Glomerular visceral epithelial cell (primary cell): ENCODE measurements at regions not wholly inside any gene's neighbourhood (a gene's known extent, or its start where the extent isn't known, plus 50 kb on each side); places are given as distances from the start of the nearest gene placed in this dataset.

Source experiments
- DNase-seq: peaks from one replicate; pipeline ENCODE4 v3.0.0-alpha.2; 2016; ENCODE audit errors: extremely low spot score

DNA sequence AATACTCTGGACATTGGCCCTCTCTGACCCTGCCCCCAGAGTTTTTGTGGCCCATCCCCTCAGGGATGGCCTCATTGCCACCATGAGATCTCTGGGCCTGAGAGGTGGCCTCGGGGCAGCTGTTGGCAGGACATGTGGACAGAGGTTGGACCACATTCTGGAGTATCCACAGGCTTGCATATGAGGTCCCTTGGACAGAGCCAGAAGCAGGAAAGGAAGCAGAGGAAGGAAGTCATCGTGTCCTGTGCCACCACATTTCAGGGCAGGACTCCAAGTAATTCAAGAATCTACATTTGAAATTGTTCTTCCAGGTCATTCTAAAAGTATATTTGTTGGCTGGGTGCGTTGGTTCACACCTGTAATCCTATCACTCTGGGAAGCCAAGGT, 95.9 kb upstream of the PPP2R5A start:
- no peak for DNase-seq

DNA sequence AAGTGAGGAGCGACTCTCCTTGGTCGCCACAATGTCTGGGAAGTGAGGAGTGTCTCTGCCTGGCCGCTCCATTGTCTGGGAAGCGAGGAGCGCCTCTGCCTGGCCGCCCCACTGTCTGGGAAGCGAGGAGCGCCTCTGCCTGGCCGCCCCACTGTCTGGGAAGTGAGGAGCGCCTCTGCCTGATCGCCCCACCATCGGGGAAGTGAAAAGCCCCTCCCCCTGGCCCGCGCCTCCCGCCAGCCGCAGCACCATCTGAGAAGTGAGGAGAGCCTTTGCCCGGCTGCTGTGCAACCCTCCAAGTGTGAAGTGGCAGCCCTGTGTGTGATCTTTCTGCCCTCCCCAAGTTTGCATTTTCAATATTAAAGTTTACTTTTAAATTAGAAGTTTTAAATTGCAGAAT, 95.0 kb upstream of the PPP2R5A start:
- no peak for DNase-seq

DNA sequence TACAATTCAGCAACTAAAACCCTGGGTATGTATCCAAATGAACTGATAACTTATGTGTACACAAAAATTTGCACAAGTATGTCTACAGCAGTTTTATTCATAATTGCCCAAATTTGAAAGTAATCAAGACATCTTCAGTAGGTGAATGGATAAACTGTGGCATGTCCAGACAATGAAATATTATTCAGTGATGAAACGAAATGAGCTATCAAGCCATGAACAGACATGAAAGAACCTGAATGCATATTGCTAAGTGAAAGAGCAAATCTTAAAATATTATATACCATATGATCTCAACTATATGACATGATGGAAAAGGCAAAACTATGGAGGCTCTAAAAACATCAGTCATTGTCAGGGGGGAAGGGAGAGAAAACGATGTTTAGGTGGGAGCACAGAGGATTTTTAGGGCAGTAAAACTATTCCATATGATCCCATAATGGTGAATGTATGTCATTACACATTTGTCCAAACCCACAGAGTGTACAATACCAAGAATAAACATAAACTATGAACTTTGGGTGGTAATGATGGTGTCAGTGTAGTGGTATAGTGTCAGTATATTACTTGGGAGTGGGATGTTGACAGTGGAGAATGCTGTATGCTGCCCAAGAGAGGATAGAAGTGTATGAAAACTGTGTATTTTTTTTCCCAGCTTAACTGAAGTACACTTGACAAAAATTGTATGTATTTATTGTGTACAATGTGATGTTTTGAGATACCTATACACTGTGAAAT, 92.8 kb upstream of the PPP2R5A start:
- DNase-seq = no peak

DNA sequence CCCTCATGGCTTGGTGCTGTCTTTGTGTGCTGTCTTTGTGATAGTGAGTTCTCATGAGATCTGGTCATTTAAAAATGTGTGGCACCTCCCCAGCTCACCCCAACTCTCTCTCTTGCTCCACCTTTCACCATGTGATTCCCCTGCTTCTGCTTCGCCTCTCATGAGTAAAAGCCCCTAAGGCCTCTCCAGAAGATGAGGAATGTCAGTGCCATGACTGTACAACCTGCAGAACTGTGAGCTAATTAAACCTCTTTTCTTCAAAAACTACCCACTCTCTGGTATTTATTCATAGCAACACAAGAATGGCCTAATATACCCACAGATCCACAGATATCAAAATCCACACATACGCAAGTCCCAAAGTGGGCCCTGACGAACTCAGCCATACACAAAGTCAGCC, 88.9 kb upstream of the PPP2R5A start:
- no peak for DNase-seq

DNA sequence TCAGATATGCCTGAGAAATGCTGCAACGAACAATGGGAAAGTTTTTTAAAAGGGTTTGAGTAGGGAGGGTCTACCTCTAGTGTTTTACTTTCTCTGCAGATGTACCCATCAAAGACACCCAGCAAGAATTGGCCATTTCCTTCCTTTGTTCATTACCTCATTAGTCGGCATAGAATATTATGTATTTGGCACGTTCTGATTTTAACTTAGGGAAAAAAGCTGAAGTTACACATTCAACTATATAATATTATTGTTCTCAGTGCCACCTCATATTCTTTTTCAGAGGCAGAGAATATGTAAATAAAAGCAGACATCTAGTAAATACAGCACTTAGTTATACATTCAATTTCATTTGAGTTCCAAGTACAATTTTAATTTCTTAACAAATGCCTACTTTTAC, 83.7 kb upstream of the PPP2R5A start:
- DNase-seq = no peak

DNA sequence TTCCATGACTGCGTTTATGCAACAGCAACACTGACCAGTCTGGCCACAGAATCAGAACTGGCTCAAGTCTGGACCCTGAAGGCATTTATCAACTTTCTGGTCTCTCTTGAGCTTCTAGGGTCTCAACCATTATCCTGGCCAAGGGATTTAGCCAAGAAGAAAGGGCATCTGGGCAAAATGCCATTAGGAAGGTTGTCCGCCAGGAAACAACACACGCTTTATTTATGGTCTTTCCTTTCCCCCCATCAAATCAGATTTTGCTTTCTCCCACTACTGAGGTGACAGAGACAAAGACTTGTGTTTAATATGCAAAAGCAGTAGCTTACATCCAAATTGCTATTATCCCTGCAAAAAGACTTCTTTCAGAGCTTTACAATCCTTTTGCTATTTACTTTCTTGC, 81.6 kb upstream of the PPP2R5A start:
- no peak for DNase-seq

DNA sequence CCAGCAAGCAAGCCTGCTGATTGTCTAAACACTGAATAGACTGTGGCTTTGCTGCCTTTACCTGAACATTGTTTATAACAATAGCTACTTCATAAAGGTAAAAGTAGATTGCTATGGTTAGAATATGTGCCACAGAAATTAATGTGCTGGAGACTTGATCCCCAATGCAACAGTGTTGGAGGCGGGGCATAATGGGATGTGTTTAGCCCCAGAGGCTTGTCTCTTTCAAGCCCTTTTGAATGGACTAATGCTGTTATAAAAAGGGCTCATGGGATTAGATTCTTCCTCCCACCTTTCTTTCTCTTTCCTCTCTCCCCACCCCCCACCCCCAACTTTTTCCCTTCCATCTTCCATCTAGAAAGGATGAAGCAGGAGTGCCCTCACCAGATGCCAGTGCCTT, 80.2 kb upstream of the PPP2R5A start:
- no peak for DNase-seq

DNA sequence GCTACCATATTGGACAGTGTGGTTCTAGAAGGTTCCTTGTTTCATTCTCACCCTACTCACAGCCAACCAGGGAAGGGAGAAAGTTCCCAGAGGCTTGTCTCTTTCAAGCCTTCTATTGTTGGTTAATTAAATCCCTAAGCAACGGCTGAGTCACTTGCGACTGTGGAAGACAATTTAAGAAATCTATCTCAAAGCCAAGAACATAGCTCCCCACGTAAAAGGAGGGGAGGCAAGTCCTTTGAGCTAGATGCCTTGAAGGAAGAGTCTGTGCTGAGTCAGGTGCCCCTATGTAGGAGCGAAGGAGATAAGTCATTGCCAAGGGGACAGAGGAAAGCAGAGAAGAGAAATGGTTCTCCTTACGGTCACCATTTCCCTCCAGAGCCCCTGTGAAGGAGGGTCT, 79.4 kb upstream of the PPP2R5A start:
- no peak for DNase-seq

DNA sequence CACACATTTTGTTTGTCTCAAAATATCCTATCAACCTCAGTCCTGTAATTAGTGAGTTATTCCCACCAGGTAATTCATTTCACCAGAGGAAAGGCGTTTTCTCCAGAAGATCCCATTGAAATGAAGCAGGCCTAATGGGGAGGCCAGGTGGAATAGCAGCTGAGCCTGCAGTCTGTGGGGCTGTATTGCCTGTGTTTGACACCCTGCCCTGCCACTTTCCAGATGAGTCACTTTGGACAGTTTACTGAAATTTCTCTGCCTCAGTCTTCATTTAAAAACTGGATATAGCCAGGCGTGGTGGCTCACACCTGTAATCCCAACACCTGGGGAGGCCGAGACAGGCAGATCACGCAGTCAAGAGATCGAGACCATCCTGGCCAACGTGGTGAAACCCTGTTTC, 78.1 kb upstream of the PPP2R5A start:
- DNase-seq = no peak

DNA sequence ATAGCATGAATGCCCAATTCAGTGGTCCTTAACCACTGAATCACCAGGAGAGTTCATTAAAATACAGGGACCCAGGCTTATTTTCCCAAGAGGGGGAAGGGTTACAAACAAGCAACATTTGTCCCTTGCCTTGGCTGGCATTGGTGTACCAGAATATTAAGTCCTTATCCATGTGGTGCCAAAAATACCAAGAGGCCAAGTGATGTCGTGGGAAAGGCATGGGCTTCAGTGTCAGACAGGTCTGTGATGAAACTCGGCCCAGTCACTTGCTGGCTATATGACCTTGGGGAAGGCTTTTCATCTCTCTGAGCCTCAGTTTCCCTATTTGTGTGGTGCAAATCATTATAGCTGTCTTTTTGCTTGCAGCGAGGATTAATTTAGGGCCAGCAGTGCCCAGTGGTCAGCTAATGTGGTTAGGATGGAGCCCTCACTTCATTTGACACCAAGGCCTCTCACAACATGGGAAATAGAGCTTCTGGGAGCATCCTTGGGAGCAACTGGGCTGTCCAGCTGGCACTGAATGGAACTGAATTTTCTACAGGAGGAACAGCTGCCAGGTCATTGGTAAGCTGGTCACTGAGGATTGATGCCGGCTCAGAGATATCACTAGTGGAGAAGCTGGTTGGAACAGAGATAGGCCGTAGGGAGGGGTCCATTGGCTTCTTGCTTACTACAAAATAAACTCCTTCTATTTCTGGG, 77.2 kb upstream of the PPP2R5A start:
- DNase-seq = no peak

DNA sequence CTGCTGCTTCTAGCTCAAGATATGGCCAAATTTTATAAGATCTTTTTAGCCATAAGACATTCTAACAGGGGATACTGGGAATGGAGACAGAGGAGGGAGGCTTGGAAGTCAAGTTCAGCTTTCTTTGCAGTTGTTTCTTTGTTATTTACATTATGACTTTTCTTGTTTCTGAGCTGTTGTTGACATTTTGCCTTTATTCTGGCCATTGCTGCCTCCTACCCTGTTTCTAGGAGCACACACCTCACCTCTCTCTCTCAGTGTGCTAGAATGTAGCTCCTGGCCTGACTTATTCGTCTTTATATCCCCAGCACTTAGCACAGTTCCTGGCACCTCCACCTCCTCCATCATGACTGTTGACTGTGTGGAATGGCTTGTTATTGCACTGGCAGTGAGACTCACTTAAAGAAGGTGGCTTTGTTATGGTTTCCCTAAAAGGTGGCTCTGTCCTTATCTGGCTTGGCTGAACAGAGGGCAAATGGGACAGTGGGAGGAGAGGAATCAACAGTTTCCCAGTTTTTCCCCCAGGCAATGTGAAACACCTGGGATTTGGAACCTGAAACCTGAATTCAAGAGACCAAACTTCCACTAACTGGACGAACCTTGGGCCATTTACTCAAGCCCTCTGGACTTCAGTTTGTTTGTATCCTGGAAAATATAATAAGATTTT, 76.1 kb upstream of the PPP2R5A start:
- no peak for DNase-seq

DNA sequence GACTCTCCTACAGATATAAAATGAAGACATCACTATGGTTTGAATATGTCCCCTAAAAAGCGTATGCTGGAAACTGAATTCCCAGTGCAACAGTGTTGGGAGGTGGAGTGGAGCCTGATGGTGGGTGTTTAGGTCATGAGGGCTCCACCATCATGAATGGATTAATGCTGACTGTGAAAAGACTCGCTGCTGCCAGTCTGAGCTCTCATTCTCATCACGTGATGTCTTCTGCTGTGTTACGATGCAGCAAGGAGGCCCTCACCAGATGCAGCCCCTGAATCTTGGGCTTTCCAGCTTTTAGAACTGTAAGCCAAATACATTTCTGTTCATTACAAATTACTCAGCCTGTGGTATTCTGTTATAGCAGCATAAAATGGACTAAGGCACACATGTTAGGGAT, 73.8 kb upstream of the PPP2R5A start:
- DNase-seq = no peak

DNA sequence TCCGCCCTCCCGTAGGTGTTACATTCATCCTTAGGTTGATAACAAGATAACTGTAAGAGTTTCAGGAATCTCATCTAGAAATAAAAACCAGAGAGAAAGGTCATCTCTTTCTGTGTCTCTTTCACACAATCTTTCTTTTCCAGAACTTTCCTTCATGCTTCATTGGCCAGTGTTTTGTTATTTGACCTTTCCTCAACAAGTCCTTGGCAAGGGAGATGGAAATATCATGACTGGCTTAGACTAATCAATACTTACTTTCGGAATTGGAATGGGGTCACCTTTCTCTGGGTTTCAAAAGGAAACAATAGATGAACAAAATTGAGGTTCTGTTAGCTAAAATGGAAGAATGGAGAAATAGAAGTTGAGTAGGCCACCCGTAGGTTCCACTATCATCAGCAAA, 72.9 kb upstream of the PPP2R5A start:
- DNase-seq = no peak

DNA sequence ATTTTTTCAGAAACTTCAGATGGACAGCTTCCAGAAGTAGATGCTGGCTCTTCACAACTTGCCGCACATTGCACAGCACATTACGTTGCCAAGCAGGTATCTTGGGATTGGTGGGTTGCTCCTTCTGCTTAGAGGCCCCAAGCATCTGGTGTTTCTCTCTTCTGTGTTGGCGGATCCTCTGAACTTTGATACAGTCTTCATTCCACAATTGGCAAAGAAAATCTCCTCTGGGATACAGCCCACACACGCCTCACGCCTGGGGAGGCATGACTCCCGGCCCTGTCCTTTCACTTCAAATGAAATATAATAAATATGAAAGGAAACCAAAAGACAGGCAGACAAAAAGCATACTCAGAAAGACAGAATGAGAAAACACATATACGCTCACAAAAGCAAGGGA, 72.3 kb upstream of the PPP2R5A start:
- no peak for DNase-seq

DNA sequence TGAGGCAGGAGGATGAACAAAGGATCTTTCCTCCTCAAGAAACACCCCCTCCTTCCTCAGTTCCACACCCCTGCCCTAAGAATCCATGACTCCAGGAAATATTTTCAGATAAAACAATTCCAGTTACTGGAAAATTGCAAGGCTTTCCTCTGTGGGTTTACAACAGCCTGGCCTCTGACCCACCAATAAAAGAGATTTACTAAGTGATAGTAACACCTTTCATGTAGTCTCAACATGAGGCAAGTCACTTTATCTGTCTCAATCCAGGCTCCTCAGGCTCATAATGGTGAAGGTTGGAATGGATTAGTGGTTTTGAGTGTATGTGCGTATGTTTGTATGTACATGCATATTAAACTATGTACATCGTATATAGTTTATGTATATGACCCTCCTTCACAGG, 71.4 kb upstream of the PPP2R5A start:
- DNase-seq = no peak

DNA sequence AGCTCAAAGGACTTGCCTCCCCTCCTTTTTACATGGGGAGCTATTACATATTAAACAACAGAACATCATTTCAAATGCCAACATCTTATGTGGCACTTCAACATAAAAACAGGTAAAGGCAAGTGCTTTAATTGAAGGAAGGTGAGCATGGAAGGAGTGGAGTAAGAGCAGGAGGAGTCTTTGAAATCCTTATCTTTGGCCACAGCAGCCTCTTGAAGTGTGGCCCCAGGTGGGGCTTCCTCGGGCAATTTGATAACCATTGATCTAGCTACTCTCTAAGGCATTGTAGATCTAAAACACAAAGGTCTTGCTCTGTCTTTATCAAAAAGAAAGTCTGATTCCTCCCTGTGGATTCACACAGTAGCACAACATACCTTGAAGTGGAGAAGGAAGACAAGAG, 70.9 kb upstream of the PPP2R5A start:
- DNase-seq = no peak

DNA sequence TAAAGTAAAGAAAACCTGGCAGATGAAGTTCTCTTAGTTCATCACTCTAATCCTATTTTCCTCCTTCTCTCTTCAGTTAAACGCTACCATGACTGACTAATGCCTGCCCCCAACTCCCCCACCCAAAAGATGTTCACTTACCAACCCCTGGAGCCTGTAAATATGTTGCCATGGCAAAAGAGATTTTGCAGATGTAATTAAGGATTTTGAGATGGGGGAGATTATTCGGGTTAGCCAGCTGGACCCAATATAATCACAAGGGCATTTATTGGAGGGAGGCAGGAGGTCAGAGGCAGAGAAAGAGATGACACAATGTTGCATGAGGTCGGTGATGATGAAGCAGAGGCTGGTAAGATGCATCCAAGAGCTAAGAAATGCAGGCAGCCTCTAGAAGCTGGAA, 69.3 kb upstream of the PPP2R5A start:
- no peak for DNase-seq

DNA sequence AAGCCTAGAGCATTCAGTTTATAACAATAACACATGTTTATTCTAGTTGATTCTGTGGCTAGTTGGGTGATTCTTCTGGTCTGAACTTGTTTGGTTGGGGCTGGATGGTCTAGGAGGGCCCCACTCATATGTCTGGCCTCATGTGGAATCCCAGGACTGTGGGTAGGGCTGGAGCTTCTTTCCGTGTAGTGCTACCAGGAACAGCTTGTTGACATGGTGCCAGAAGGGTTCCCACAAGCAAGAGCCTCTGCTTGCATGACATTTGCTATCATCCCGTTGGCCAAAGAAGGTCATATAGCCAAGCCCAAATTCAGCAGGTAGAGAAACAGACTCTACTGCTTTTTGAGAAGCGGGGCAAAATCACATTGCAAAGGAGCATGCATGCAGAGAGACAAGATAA, 67.6 kb upstream of the PPP2R5A start:
- DNase-seq = no peak

DNA sequence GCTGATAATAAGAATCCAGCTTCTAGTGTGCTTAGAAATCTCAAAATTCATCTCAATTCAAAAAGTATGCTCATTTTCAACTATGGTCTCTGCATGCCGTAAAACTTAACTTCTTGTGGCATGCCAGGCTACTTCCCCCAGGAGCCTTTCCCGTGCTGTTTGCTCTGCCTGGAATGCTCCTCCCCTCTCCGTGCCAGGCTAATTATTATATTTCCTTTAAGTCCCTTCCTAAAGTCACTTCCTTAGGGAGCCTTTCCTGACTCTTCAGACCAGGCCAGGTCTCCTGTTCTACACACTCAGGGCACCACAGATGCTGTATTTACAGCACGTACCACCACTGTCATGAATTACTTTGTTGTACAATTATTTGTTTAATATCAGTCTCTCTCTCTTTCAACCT, 67.1 kb upstream of the PPP2R5A start:
- no peak for DNase-seq

DNA sequence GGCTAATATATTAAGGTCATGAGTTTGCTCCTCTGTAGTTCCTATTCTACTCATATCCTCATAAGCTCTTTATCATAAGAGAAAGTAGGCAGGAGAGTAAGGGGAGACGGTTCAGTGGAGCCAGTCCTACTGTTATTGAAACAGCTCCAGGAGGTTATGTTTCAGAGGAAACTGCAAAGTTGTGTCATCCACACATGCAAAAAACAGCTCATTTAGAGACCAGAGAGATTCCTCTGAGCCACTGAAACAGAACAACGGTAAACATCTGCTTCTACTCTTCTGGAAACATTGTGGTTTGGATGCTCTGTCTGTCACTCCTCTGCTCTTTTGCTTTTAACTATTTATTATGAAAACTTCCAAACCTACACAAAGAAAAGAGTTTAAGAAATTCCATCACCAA, 66.3 kb upstream of the PPP2R5A start:
- peak; percentile 91 for DNase-seq

DNA sequence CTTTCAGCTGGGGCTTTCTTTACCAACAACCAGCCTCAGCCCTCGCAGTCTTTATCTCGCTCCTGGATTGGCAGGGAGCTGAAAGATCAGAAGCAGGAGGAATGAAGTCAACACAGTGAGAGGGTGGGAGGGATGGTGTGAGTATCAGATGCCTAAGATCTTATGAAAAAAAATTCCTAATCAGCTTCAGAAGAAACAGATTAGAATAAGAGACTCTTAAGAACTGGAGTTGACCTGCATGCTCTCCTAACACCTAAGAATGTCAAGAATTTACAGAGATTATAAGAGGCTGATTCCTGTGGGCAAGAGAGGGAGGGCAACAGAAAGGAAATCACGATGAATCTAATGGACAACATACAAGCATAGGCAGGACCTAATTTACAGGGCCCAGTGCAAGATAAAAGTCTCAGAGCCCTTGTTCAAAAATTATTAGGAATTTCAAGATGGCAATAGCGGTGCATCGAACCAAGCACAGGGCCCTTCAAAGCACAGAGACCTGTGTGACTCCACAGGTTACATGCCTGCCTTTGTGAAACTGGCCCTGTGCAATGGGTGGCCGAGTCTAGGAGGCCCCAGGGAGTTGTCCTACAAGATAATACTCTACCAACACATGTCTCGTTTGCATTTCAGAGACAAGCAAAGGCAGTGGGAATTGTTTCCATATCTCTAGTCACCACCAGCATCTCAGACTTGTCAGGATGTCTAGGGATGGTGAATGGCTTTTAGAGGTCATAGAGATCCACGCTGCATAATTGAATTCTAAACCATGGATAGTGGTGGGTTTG, 65.3 kb upstream of the PPP2R5A start:
- peak; percentile 85 for DNase-seq

DNA sequence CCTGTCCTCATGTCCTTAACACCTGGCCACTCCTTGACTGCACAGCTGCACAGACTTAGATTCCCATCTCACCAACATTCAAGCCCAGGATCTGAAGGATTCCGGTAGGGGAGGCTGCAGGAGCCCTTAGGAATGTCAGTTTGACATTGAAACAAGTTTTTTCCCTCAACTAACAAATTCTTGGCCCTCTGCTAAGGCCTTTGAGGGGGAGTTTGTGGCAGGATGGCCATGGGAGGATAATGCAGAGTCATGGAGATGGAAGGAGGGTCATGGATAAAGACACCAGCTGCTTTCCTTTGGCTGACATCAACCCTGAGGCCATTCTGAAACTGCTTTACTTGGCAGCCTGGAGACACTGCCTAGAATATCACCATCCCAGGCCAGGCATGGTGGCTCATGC, 63.4 kb upstream of the PPP2R5A start:
- DNase-seq = no peak

DNA sequence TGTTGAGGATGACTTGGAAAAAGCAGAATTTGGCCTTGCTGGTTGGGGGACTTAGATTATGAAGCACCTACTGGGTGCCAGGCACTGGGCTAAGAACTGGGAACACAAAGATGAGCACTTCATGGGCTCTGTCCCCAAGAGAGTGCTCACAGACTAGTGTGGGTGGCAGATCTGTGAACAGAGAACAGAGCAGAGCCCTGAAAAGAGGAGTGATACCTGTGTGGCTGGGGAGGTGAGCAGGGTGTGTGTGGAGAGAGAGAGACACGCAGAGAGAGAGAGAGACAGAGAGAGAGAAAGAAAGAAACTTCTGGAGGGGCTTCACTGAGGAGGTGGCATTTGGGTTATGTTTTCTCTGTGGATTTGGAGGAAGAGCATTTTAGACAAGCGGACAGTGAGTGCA, 61.1 kb upstream of the PPP2R5A start:
- no peak for DNase-seq
